SU-DHL-6 (cell line): ENCODE measurements at regions not wholly inside any gene's neighbourhood (a gene's known extent, or its start where the extent isn't known, plus 50 kb on each side); places are given as distances from the start of the nearest gene placed in this dataset.

Experiments
- H2AFZ ChIP-seq: fragments of 200-600 bp; sonication (generic); 2 replicates; pipeline ENCODE4 v1.6.1; 2014; ENCODE audit warnings: low read depth, mild to moderate bottlenecking, moderate library complexity, mixed read lengths, antibody characterized with exemption, low read length; ENCODE audit not compliant: severe bottlenecking
- H3F3A ChIP-seq: fragments of 200-600 bp; shearing (Covaris generic); 2 replicates; pipeline ENCODE4 v1.6.0; 2016; ENCODE audit warnings: antibody characterized with exemption, mild to moderate bottlenecking; ENCODE audit not compliant: insufficient read depth
- H3K27ac ChIP-seq: fragments of 200-600 bp; sonication (generic); 2 replicates; pipeline ENCODE4 v1.5.1; 2016; ENCODE audit warnings: low read depth, mild to moderate bottlenecking, low read length, moderate library complexity, mixed read lengths
- H3K27me3 ChIP-seq: fragments of 200-600 bp; sonication (generic), shearing (Covaris generic); 2 replicates; pipeline ENCODE4 v1.6.0; 2014; ENCODE audit warnings: mild to moderate bottlenecking, low read length
- H3K36me3 ChIP-seq: fragments of 200-600 bp; sonication (generic); 2 replicates; pipeline ENCODE4 v1.6.1; 2014; ENCODE audit warnings: mild to moderate bottlenecking, low read length, mixed read lengths
- H3K4me2 ChIP-seq: fragments of 300-600, 200-600 bp; shearing (Covaris generic), sonication (generic); 2 replicates; pipeline ENCODE4 v1.6.0; 2014; ENCODE audit warnings: low read length, low read depth, mild to moderate bottlenecking; ENCODE audit not compliant: poor library complexity, severe bottlenecking
- H3K4me3 ChIP-seq: fragments of 200-600 bp; sonication (generic); 2 replicates; pipeline ENCODE4 v1.5.1; 2014; ENCODE audit warnings: antibody characterized with exemption, low read length, mild to moderate bottlenecking, mixed read lengths; ENCODE audit not compliant: insufficient read depth, poor library complexity, severe bottlenecking
- H3K79me2 ChIP-seq: fragments of 200-600 bp; sonication (generic); 2 replicates; pipeline ENCODE4 v1.6.1; 2014; ENCODE audit warnings: mild to moderate bottlenecking, low read length, moderate library complexity; ENCODE audit not compliant: insufficient read depth
- H3K9ac ChIP-seq: fragments of 200-600 bp; sonication (generic); 2 replicates; pipeline ENCODE4 v1.7.0; 2014; ENCODE audit warnings: mild to moderate bottlenecking, low read length
- H3K9me2 ChIP-seq: fragments of 200-600 bp; sonication (generic); replicated peaks from 2 replicates; pipeline ENCODE4 v1.6.1; 2014; ENCODE audit warnings: low read length; ENCODE audit not compliant: insufficient read depth
- H3K9me3 ChIP-seq: fragments of 200-600 bp; sonication (generic); 2 replicates; pipeline ENCODE4 v1.6.1; 2014; ENCODE audit warnings: low read length, mixed read lengths; ENCODE audit not compliant: insufficient read depth
- H4K20me1 ChIP-seq: fragments of 200-600 bp; sonication (generic); 2 replicates; pipeline ENCODE4 v1.6.1; 2014; ENCODE audit warnings: low read depth, mild to moderate bottlenecking, antibody characterized with exemption, low read length, moderate library complexity, mixed read lengths
- EZH2phosphoT487 ChIP-seq: fragments of 200-600 bp; sonication (generic), shearing (Covaris generic); conservative IDR thresholded peaks from 2 replicates; pipeline ENCODE4 v1.6.1; 2018; ENCODE audit warnings: mild to moderate bottlenecking, antibody characterized with exemption, low read length, moderate library complexity, mixed read lengths
- TF ChIP-seq, protein P1 (sequence below): fragments of 200-600 bp; sonication (generic); IDR thresholded peaks from one replicate; pipeline ENCODE4 v1.5.1; 2017; ENCODE audit warnings: antibody characterized with exemption, mild to moderate bottlenecking, low read length, moderate library complexity; ENCODE audit not compliant: insufficient read depth, poor library complexity, severe bottlenecking

GRCh38 chr3:161641287-161641686 is 144.7 kb downstream of the OTOL1 start:
- no peak overlapping the region for H2AFZ ChIP-seq
- no peaks in the 10 kb centered on the region for H3K27me3 ChIP-seq
- no peak overlapping the region for H3K27ac ChIP-seq

DNA sequence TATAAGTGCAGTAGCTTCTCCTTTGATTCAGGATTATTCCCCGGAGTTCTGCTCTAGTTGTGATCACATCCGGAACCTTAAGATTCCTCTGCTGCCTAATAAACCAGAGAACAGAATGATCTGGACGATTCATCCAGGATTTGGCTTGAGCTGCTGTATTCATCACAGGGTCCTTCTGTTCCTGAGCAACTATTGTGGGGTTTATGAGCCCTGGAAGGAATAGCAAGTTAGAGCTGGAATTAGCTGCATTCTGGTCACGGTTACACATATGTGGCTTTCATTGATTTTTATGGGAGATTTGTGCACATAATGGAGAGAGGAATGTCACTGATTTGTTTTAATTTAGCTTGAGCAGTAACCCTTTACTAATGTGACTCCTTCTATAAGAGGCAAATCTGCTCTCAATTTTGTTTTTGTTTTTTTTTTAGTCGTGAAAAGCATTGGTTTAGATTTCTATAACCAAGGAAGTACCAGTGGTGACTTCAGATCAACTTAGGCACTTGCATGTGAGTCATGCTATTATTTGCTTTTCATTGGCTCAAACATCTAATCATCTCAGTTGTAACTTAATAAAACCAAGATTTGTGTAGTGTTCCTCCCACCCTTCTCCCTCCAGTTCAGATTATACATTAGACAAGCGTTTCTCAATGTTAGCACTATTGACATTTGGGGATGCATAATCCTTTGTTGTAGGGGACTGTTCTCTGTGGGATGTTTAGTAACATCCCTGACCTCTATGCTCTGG is 148.5 kb downstream of the OTOL1 start:
- Histone ChIP-seq H4K20me1 (no peaks in the 10 kb centered on the region), H3K9me3 (no peaks in the 10 kb centered on the region), H3K36me3 (no peaks in the 10 kb centered on the region), H3K27ac (no peak overlapping the region), H3F3A (no peaks in the 10 kb centered on the region), H3K79me2 (no peaks in the 10 kb centered on the region), H3K4me2 (no peak overlapping the region), H3K27me3 (no peaks in the 10 kb centered on the region), H3K9ac (no peak overlapping the region), H3K4me3 (no peak overlapping the region), H3K9me2 (no peaks in the 10 kb centered on the region), H2AFZ (no peak overlapping the region)
- no peak for TF ChIP-seq EZH2phosphoT487
- TF ChIP-seq, protein P1, sequence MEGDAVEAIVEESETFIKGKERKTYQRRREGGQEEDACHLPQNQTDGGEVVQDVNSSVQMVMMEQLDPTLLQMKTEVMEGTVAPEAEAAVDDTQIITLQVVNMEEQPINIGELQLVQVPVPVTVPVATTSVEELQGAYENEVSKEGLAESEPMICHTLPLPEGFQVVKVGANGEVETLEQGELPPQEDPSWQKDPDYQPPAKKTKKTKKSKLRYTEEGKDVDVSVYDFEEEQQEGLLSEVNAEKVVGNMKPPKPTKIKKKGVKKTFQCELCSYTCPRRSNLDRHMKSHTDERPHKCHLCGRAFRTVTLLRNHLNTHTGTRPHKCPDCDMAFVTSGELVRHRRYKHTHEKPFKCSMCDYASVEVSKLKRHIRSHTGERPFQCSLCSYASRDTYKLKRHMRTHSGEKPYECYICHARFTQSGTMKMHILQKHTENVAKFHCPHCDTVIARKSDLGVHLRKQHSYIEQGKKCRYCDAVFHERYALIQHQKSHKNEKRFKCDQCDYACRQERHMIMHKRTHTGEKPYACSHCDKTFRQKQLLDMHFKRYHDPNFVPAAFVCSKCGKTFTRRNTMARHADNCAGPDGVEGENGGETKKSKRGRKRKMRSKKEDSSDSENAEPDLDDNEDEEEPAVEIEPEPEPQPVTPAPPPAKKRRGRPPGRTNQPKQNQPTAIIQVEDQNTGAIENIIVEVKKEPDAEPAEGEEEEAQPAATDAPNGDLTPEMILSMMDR, result no peak

More at GRCh38 chr3:161641287-161641686, 144.7 kb downstream of the OTOL1 start:
- no peaks in the 10 kb centered on the region for H3F3A ChIP-seq
- no peaks in the 10 kb centered on the region for H3K9me2 ChIP-seq
- H3K79me2 ChIP-seq, result no peaks in the 10 kb centered on the region
- no peaks in the 10 kb centered on the region for H3K36me3 ChIP-seq
- no peak overlapping the region for H3K9ac ChIP-seq
- TF ChIP-seq EZH2phosphoT487, result no peak
- TF ChIP-seq, protein P1, result no peak
- H3K4me2 ChIP-seq, result no peak overlapping the region
- no peaks in the 10 kb centered on the region for H4K20me1 ChIP-seq
- H3K4me3 ChIP-seq, result no peak overlapping the region
- no peaks in the 10 kb centered on the region for H3K9me3 ChIP-seq

- Histone ChIP-seq H3K27ac (no peak overlapping the region), H3K36me3 (no peaks in the 10 kb centered on the region), H3K9me2 (no peaks in the 10 kb centered on the region), H3F3A (no peaks in the 10 kb centered on the region), H3K4me3 (no peak overlapping the region), H3K27me3 (no peaks in the 10 kb centered on the region), H3K9me3 (no peaks in the 10 kb centered on the region), H3K4me2 (no peak overlapping the region), H3K79me2 (no peaks in the 10 kb centered on the region), H3K9ac (no peak overlapping the region), H2AFZ (no peak overlapping the region), H4K20me1 (no peaks in the 10 kb centered on the region)
- no peak for TF ChIP-seq EZH2phosphoT487
- TF ChIP-seq, protein P1, result no peak
Observed at GRCh38 chr3:161647936-161648470, 151.4 kb downstream of the OTOL1 start.
